Activated B cell treated with CpG ODN at 0.5 μM for 24 hours (primary cell): ENCODE measurements at regions not wholly inside any gene's neighbourhood (a gene's known extent, or its start where the extent isn't known, plus 50 kb on each side); places are given as distances from the start of the nearest gene placed in this dataset.

Experiments used
- ATAC-seq: fragments of 200-7000 bp; cut with Tn5 transposase; one replicate; pipeline ENCODE4 v1.10.0; 2021; ENCODE audit warnings: low read depth, mild to moderate bottlenecking, moderate library complexity
- CTCF ChIA-PET: fragments of 350-600 bp; sonication (Branson Sonifier 250); formaldehyde crosslinking; loops from one replicate; lab custom pipeline; 2021; ENCODE audit warnings: antibody characterized with exemption; lab: Charles Lee
- POLR2A ChIA-PET: fragments of 350-600 bp; sonication (Branson Sonifier 250); formaldehyde crosslinking; loops from one replicate; lab custom pipeline; 2021; ENCODE audit warnings: antibody characterized with exemption; lab: Charles Lee
- DNase-seq: peaks from one replicate; pipeline ENCODE4 v3.0.0; 2022
- H3K27ac Mint-ChIP-seq: one replicate; pipeline ENCODE4 v1.8.0; 2020; ENCODE audit warnings: mixed read lengths
- H3K27me3 Mint-ChIP-seq: one replicate; pipeline ENCODE4 v1.8.0; 2021; ENCODE audit warnings: mixed read lengths
- H3K36me3 Mint-ChIP-seq: one replicate; pipeline ENCODE4 v1.8.0; 2021; ENCODE audit warnings: low read depth, mixed read lengths
- H3K4me1 Mint-ChIP-seq: one replicate; pipeline ENCODE4 v1.8.0; 2021; ENCODE audit warnings: mixed read lengths
- H3K4me3 Mint-ChIP-seq: one replicate; pipeline ENCODE4 v1.8.0; 2020; ENCODE audit warnings: mild to moderate bottlenecking, mixed read lengths
- H3K9me3 Mint-ChIP-seq: one replicate; pipeline ENCODE4 v1.8.0; 2020; ENCODE audit warnings: mixed read lengths
- CTCF ChIP-seq: fragments of 200-600 bp; IDR thresholded peaks from one replicate; pipeline ENCODE4 v1.8.0; 2022; ENCODE audit warnings: antibody characterized with exemption, mild to moderate bottlenecking
- intact Hi-C: fragments of 100-400 bp; cut with micrococcal nuclease; formaldehyde crosslinking; loops from one replicate; pipeline ENCODE4 v1.15.1; 2024

GRCh38 chr4:125497861-125498260 is 183.1 kb downstream of the FAT4 start:
- Mint-ChIP-seq H3K9me3 (peaks cover 6% of the 10 kb centered on the region), H3K27me3 (no peaks in the 10 kb centered on the region), H3K4me3 (no peak overlapping the region), H3K4me1 (no peaks in the 10 kb centered on the region), H3K36me3 (no peaks in the 10 kb centered on the region), H3K27ac (no peak overlapping the region)
- DNase-seq (no peak), ATAC-seq (no peak)
- intact Hi-C loops, result no loop called here
- CTCF ChIA-PET, result no interaction called here
- no peak for TF ChIP-seq CTCF
- POLR2A ChIA-PET, result no interaction called here

GRCh38 chr4:125498981-125499380 is 184.2 kb downstream of the FAT4 start:
- ChIA-PET CTCF (no interaction called here), POLR2A (no interaction called here)
- Mint-ChIP-seq H3K9me3 (peaks cover 3% of the 10 kb centered on the region), H3K4me3 (no peak overlapping the region), H3K27ac (no peak overlapping the region), H3K27me3 (no peaks in the 10 kb centered on the region), H3K4me1 (no peaks in the 10 kb centered on the region), H3K36me3 (no peaks in the 10 kb centered on the region)
- intact Hi-C loops, result no loop called here
- no peak for DNase-seq
- ATAC-seq, result no peak
- TF ChIP-seq CTCF, result no peak

- ATAC-seq, result no peak
- Mint-ChIP-seq H3K4me3 (no peak overlapping the region), H3K36me3 (no peaks in the 10 kb centered on the region), H3K9me3 (peaks cover 3% of the 10 kb centered on the region), H3K4me1 (no peaks in the 10 kb centered on the region), H3K27ac (no peak overlapping the region), H3K27me3 (no peaks in the 10 kb centered on the region)
- DNase-seq, result no peak
- CTCF ChIA-PET, result no interaction called here
- no peak for TF ChIP-seq CTCF
- intact Hi-C loops, result no loop called here
- POLR2A ChIA-PET, result no interaction called here
Observed at GRCh38 chr4:125501090-125501489, 186.3 kb downstream of the FAT4 start.

- no peak overlapping the region for H3K27ac Mint-ChIP-seq
- H3K4me1 Mint-ChIP-seq, result no peaks in the 10 kb centered on the region
- H3K9me3 Mint-ChIP-seq, result peaks cover 3% of the 10 kb centered on the region
- ChIA-PET POLR2A (no interaction called here), CTCF (no interaction called here)
- H3K36me3 Mint-ChIP-seq, result no peaks in the 10 kb centered on the region
- no peak for DNase-seq
- ATAC-seq, result no peak
- no peak overlapping the region for H3K4me3 Mint-ChIP-seq
- H3K27me3 Mint-ChIP-seq, result no peaks in the 10 kb centered on the region
- no peak for TF ChIP-seq CTCF
- intact Hi-C loops, result no loop called here
Observed at GRCh38 chr4:125501568-125501967, 186.8 kb downstream of the FAT4 start.

- Mint-ChIP-seq H3K4me1 (no peaks in the 10 kb centered on the region), H3K27ac (no peak overlapping the region), H3K27me3 (no peaks in the 10 kb centered on the region), H3K36me3 (no peaks in the 10 kb centered on the region), H3K9me3 (peaks cover 6% of the 10 kb centered on the region), H3K4me3 (no peak overlapping the region)
- no peak for ATAC-seq
- CTCF ChIA-PET, result no interaction called here
- POLR2A ChIA-PET, result no interaction called here
- no peak for TF ChIP-seq CTCF
- no peak for DNase-seq
- intact Hi-C loops, result no loop called here
Observed at GRCh38 chr4:125505621-125506020, 190.9 kb downstream of the FAT4 start.
